Left kidney (tissue), 1 donor: ENCODE measurements at regions not wholly inside any gene's neighbourhood (a gene's known extent, or its start where the extent isn't known, plus 50 kb on each side); places are given as distances from the start of the nearest gene placed in this dataset.
A peak's percentile ranks its signal among the peaks of the same experiment; 100 is the strongest.
"Not testable (repeated sequence)": the region's sequence is repeated elsewhere in the genome, so short reads cannot be mapped to it uniquely, and the experiment has no call there.

Experiments
- DNase-seq: peaks from one replicate; pipeline ENCODE4 v3.0.0-alpha.2; 2013

- DNase-seq = not testable (repeated sequence)
Measured at GRCh38 chr2:105529258-105529657, 130.4 kb upstream of the FHL2 start.

- DNase-seq = no peak
Measured at GRCh38 chr2:105526000-105526925, 127.4 kb upstream of the FHL2 start.

- no peak for DNase-seq
Measured at GRCh38 chr2:105525201-105525600, 126.3 kb upstream of the FHL2 start.

GRCh38 chr2:105522645-105523044, 123.8 kb upstream of the FHL2 start:
- peak; percentile 18 for DNase-seq

DNA sequence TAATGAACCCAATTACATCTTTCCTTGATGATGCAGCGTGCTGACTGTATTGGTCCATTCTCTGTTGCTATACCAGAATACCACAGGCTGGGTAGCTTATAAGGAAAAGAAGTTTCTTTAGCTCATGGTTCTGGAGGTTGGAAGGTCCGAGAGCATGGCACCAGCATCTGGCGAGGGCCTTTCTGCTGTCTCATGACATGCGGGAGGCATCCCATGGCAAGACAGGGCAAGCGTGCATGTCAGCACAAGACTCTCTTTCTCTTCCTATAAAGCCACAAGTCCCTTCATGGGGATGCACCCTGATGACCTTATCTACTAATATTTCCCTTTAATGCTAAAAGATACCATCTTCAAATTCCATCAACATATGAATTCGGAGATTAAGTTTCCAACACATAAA, 122.8 kb upstream of the FHL2 start:
- DNase-seq = no peak

GRCh38 chr2:105521176-105521575, 122.3 kb upstream of the FHL2 start:
- DNase-seq = peak; percentile 45

DNA sequence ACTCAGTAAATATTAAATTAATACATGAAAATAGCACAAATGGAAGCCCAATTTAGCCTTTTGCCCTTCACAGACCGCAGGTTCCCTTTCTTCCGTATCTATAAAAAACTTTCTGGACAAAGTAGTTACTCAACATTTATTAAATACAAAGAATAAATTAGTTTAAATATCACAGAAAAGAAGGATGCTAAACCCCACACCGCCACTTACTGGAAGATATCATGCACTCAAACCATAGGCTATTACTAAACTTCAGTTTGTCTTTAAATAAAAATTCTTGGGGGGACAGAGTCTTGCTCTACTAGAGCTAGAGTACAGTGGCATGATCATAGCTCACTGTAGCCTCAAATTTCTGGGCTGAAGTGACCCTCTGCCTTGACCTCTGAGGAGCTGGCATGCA, 120.7 kb upstream of the FHL2 start:
- DNase-seq = no peak

- DNase-seq = no peak
Measured at GRCh38 chr2:105518897-105519296, 120.0 kb upstream of the FHL2 start.

- no peak for DNase-seq
Measured at GRCh38 chr2:105517814-105518705, 119.2 kb upstream of the FHL2 start.

DNA sequence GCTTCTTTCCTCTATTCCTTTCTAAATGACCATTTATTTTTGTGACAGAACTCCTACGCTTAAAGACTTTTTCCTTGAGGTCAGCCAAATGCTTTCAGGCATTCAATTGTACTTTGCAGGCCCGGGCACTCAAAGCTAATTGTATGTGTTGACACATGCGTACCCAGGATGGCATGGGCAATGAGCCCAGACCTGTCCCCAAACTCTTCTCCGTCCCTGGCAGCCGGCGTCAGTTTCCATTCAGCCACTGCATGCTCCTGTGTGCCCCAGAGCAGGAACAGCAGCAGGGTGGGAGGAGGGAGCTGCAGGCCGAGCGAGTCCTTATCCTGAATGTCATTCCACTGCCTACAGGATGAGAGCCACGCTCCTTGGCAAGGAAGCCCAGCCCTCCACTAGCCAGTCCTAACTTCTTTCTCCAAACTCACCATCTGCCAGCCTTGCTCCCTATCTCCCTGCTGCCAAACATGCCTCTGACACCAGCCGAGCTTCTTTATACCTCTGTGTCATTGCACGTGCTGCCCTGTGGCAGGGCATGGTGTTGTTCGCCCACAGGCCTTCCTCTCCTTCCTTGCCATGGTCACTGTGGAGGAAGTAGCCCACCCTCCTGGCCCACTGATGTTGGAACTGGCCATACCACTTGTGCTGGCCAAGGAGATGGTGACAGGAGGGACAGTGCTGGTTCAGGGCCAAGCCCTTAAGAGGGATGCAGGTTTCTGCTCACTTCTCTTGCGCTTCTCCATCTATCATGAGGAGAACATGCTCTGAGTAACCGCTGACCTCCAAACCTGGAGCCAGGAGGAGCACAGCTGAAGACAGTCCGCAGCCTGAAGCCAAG, 116.9 kb upstream of the FHL2 start:
- no peak for DNase-seq

DNA sequence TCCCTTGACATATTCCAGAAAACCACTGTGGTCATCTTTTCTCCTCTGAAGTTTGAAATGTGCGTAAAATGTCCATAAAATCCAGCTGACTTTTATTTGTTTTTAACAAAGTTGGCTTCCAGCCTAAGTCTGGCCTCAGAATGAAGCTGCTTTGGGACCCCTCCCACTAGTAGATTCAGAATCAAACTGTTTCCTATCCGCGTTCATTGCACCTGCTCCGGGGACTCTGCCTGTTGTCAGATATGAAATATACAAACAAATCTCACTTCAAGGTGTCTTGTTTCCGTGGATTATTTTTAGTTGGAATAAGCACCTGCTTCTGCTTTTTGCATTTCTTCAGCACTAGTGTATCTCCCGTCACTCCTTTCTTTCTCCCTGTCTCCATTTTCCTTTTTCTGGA, 115.7 kb upstream of the FHL2 start:
- no peak for DNase-seq

DNA sequence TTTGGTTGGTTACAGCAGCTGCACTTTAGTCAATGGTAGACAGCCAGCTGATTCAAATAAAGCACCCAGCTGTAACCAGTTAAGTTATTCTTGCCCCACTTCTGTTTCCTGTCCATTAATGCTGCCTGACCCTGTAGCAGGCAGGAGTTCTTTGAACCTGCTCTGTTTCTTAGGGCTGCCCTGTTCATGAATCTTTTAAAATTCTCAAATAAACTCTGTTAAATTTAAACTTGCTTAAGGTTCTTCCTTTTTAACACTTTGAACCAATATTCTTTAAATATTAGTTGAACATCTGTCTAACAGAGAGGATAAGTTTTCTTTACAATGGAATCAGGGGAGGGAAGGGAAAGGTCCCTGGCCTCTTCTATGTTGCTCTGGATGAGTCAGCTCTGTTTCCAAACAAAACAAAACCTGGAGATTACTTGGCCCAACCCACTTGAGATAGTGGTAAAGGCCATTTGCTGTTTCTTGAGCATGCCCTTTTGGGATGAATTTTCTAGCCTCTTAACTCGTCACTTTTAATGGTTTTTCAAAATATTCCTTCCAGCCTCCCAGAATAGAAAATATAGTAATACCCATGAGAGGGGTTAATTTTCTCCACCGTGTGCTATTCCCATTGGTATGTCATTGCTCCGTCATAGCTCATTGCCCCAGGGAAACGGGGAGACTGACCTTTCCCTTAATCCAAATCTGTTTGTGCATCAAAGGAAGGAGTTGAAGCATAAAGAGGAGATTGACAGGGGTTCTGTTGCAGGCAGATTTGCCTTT, 112.1 kb upstream of the FHL2 start:
- no peak for DNase-seq

DNA sequence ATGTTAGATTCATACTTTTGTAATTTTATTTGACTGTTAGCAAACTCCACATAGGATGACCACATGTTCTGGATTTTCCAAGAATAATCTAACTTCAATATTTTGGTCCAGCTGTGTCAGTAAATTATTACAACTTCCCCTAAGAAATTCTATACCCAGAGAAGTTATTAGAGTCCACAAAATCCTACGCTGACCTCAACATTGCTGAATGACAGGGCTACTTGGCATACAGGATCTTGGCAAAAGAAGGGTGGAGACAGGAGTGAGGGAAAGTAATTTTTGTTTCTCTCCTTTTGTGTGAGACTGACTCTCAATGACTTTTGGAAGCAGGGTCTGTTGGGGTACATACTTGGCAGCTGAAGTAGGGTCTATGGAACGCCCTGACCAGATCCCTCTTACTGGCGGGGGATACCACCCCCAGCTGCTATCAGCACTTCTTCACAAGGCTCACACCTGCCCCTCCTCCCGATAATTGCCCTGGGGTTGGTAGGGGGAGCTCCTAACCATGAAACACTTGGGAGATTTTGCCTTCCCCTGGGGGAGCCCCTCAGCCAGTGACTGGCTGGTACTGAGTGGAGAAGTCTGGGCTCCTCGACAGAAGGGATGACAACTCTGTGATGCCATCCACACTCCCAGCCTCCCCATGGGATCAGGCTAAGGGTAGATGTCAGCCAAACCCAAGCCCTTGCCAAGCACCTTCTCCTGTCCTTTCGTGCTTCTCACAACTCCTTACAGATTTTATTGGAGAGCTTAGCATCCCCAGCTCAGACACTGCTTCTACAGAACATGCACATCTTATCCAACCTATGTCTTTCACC, 110.6 kb upstream of the FHL2 start:
- DNase-seq = no peak

DNA sequence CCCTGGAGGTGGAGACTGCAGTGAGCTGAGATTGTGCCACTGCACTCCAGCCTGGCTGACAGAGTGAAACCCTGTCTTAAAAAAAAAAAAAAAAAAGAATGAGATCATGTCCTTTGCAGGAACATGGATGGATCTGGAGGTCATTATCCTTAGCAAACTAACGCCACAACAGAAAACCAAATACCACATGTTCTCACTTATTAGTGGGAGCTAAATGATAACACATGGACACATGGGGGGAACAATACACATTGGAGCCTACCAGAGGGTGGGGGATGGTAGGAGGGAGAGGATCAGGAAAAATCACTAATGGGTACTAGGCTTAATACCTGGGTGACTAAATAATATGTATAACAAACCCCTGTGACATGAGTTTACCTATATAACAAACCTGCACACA, 108.0 kb upstream of the FHL2 start:
- not testable (repeated sequence) for DNase-seq

DNA sequence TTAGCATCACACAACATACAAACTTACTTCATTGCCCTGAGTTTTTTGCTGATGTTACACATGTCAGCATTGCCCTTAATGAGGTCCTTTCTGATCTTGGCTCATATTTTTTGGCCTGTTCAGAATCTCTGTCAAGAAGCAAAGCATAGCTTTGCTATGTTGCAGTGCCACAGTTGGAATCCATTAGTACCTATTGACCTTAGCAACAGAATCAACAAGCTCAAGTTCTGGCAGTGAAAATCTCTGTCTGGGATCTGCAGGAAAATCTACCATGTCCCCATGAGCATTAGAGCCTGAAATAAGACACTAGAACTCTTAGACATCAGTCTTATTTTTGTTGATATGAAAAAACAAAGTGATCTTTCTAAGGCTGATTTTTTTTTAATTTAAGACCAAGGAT, 105.6 kb upstream of the FHL2 start:
- DNase-seq = no peak

DNA sequence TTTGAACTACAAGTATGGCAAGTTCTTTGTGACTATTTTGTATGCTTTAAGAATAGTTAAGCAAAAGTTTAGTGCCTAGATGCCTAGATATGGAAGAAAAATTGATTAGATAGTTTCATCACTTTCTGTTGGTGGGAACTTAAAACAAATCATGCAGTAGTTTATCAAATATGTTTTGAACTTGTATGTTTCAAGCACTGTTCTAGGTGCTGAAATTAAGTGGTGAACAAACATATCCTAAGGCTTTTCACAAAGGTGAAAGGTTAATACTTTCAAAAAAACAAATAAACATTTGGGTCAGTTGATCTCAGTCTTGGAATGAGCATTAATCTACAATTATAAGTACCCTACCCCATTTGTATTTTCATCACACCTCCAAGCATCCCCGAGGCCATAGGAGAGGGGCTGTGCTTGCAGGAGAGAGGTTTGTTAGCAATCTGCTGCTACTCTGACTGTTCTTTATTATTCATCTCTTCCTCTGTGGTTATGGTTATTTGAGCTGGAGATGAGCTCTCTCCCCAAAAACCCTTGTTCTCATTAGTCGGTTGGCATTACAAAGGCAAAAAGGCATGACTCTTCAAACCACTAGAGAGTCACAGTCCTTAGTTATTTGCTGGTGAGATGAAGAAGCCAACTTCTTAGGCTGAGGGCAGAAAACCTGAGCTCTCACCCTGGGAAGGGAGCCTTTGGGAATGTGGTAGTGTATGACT, 103.9 kb upstream of the FHL2 start:
- DNase-seq = no peak

- no peak for DNase-seq
Measured at GRCh38 chr2:105498281-105498846, 99.5 kb upstream of the FHL2 start.

GRCh38 chr2:105497094-105497493, 98.2 kb upstream of the FHL2 start:
- DNase-seq = no peak

DNA sequence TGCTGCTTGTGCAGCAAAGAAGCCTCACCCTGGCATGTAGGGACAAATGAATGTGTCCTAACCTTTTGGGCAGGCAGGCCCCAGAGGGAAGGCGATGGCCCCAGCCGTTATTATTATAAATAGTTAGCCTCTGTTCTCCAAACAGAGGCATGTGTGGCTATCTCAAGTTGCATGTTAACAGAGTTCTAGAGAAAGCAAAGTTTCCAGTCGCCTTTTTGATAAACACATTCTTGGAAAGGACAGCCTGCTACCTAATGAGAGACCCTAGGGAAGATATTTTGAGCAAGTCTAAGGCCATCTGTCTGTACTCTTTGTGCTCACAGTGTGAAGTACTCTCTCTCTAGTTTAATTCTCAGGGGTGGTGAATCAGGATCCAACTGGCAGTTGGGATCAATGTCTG, 97.4 kb upstream of the FHL2 start:
- no peak for DNase-seq
